GM23248 (cell line): ENCODE measurements at regions not wholly inside any gene's neighbourhood (a gene's known extent, or its start where the extent isn't known, plus 50 kb on each side); places are given as distances from the start of the nearest gene placed in this dataset.

Source experiments
- DNase-seq: peaks from one replicate; pipeline ENCODE4 v3.0.0-alpha.2; 2015
- H2AFZ ChIP-seq: fragments of 200-600 bp; sonication (generic); 2 replicates; pipeline ENCODE4 v1.6.1; 2016; ENCODE audit warnings: antibody characterized with exemption
- H3F3A ChIP-seq: fragments of 200-600 bp; sonication (generic); 2 replicates; pipeline ENCODE4 v1.6.1; 2016; ENCODE audit warnings: mild to moderate bottlenecking, antibody characterized with exemption, mixed run types; ENCODE audit not compliant: insufficient read depth
- H3K27ac ChIP-seq: fragments of 200-600 bp; sonication (generic); 2 replicates; pipeline ENCODE4 v1.5.1; 2016; ENCODE audit warnings: mild to moderate bottlenecking
- H3K27me3 ChIP-seq: fragments of 200-600 bp; sonication (generic); replicated peaks from 2 replicates; pipeline ENCODE4 v1.6.1; 2016; ENCODE audit warnings: mild to moderate bottlenecking; ENCODE audit not compliant: insufficient read depth
- H3K36me3 ChIP-seq: fragments of 200-600 bp; sonication (generic); 2 replicates; pipeline ENCODE4 v1.6.1; 2016; ENCODE audit warnings: low read depth, mild to moderate bottlenecking
- H3K4me1 ChIP-seq: fragments of 200-600 bp; sonication (generic); 2 replicates; pipeline ENCODE4 v1.6.1; 2016; ENCODE audit warnings: mild to moderate bottlenecking; ENCODE audit not compliant: insufficient read depth
- H3K4me2 ChIP-seq: fragments of 200-600 bp; sonication (generic); one replicate; pipeline ENCODE4 v1.6.1; 2016; ENCODE audit warnings: mild to moderate bottlenecking; ENCODE audit not compliant: unreplicated experiment
- H3K4me3 ChIP-seq: fragments of 200-600 bp; sonication (generic); 2 replicates; pipeline ENCODE4 v1.5.1; 2016; ENCODE audit warnings: mild to moderate bottlenecking
- H3K79me2 ChIP-seq: fragments of 200-600 bp; sonication (generic); 2 replicates; pipeline ENCODE4 v1.6.1; 2016; ENCODE audit warnings: mild to moderate bottlenecking; ENCODE audit not compliant: insufficient read depth
- H3K9ac ChIP-seq: fragments of 200-600 bp; sonication (generic); 2 replicates; pipeline ENCODE4 v1.6.1; 2016; ENCODE audit warnings: mild to moderate bottlenecking
- H3K9me2 ChIP-seq: fragments of 200-600 bp; sonication (generic); 2 replicates; pipeline ENCODE4 v1.6.1; 2016; ENCODE audit warnings: mixed run types, mild to moderate bottlenecking, moderate library complexity; ENCODE audit not compliant: insufficient read depth
- H3K9me3 ChIP-seq: fragments of 200-600 bp; sonication (generic); one replicate; pipeline ENCODE4 v1.6.1; 2017; ENCODE audit warnings: low read depth
- H4K20me1 ChIP-seq: fragments of 200-600 bp; sonication (generic); 2 replicates; pipeline ENCODE4 v1.6.0; 2016; ENCODE audit not compliant: insufficient read depth
- EZH2 ChIP-seq: fragments of 200-600 bp; sonication (generic); IDR thresholded peaks from 2 replicates; pipeline ENCODE4 v1.6.1; 2018; ENCODE audit warnings: antibody characterized with exemption, mild to moderate bottlenecking; ENCODE audit not compliant: insufficient read depth, poor library complexity, severe bottlenecking
- EZH2phosphoT487 ChIP-seq: fragments of 200-600 bp; sonication (generic); IDR thresholded peaks from 2 replicates; pipeline ENCODE4 v1.6.1; 2018; ENCODE audit warnings: antibody characterized with exemption, moderate library complexity, mild to moderate bottlenecking, low read depth; ENCODE audit not compliant: insufficient read depth
- WGBS, 2 experiments: methylation state at CpG; one replicate each; pipeline ENCODE4 v1.1.6; 2015 to 2017; ENCODE audit warnings: low lambda C conversion rate in 2 of 2, low coverage in 1 of 2; ENCODE audit errors: missing lambda C conversion rate in 2 of 2; 5-methylcytosine and 5-hydroxymethylcytosine counted together
- in situ Hi-C: fragments of 300-500 bp; cut with MboI; formaldehyde crosslinking; loops from 2 replicates; pipeline ENCODE4 v1.15.0; 2020

DNA sequence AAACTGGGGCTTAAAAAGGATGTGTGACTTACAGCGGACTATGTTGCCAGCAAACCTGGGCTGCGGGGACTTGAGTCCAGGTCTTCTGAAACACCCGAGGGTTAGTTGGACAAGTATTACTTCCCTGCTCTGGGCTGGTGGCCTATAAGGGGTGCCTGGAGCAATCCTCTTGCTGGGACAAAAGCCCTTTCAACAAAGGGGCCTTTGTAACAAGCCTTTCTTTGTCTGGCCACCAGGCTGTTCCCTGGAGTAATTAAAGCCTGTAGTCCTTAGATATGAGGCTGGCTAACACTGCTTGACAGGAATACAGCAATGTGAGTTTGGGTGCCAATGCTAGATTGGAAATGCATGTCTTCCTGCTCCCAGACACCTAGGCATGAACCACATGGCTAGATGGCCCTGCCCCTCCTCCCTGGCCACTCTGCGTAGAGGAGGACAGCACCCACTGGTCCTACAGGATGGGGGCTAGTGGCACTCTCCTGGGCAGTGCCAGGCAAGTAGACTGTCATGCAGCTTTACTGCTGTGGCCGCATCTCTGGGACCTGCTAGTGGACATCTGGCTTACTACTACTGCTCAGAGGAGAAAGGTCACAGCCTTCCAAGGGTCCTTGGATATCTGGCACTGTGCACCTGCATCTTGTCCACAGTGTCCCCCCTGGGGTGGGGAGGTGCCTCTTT is 343.1 kb downstream of the ZSWIM6 start:
- H3K4me1 ChIP-seq: no peaks in the 10 kb centered on the region
- no peaks in the 10 kb centered on the region for H3K9me3 ChIP-seq
- WGBS, 2 experiments: 61 to 65% methylated on average over 5 of the region's 5 CpGs
- no peak overlapping the region for H3K27ac ChIP-seq
- H3K9me2 ChIP-seq: no peaks in the 10 kb centered on the region
- H3K79me2 ChIP-seq: no peaks in the 10 kb centered on the region
- in situ Hi-C loops: no loop called here
- no peak for TF ChIP-seq EZH2
- TF ChIP-seq EZH2phosphoT487: no peak
- H3K36me3 ChIP-seq: no peaks in the 10 kb centered on the region
- no peaks in the 10 kb centered on the region for H3F3A ChIP-seq
- no peaks in the 10 kb centered on the region for H4K20me1 ChIP-seq
- no peak overlapping the region for H2AFZ ChIP-seq
- no peak for DNase-seq
- no peak overlapping the region for H3K4me2 ChIP-seq
- peaks cover 23% of the 10 kb centered on the region for H3K27me3 ChIP-seq
- H3K4me3 ChIP-seq: no peak overlapping the region
- H3K9ac ChIP-seq: no peak overlapping the region

DNA sequence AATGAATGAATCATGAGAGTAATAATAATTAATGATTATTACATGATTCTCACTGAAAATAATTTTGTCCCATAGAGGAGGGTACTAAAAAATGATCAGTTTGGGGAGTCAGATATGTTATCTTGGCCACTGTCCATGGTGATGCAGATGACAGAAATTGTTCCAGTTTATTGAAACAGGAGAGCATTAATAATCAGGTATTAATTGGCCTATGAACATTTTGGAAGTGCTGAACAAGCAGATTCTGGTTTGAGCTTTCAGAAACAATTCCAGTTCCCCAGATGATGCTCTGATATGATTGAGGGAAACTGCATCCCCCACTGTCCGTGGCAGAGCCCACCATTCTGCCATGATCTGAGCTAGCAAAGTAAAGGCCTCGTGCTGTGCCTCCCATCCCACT is 345.2 kb downstream of the ZSWIM6 start:
- Histone ChIP-seq H3K4me3 (no peak overlapping the region), H3K9ac (no peak overlapping the region), H3K36me3 (no peaks in the 10 kb centered on the region), H3K27ac (no peak overlapping the region), H4K20me1 (no peaks in the 10 kb centered on the region), H3K9me3 (no peaks in the 10 kb centered on the region), H3F3A (no peaks in the 10 kb centered on the region), H3K4me2 (no peak overlapping the region), H3K4me1 (no peaks in the 10 kb centered on the region), H3K27me3 (peaks cover 27% of the 10 kb centered on the region), H3K9me2 (no peaks in the 10 kb centered on the region), H3K79me2 (no peaks in the 10 kb centered on the region), H2AFZ (no peak overlapping the region)
- TF ChIP-seq EZH2 (no peak), EZH2phosphoT487 (no peak)
- WGBS, 2 experiments: 40 to 41% methylated on average over 2 of the region's 2 CpGs
- in situ Hi-C loops: no loop called here
- DNase-seq: no peak

DNA sequence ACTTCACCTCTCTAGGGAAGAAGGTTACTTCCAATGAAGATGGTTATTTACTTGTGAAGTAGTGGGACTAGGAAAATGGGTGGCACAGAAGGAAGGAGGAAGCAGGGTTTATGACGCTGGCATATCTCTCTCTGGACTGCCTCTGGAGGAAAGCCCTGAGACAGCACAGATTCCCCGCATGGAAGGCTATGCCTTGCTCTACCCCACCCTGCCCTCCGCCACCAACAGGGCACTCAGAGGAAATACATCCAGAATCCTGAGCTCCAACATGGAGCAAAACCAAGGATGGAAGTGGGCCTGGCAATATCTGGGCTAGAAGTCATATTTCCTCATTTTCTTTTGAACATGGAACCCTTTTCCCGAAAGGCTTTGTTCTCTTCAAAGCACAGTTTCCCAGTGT is 346.9 kb downstream of the ZSWIM6 start:
- no peak for DNase-seq
- TF ChIP-seq EZH2phosphoT487 (no peak), EZH2 (no peak)
- no peak overlapping the region for H3K4me3 ChIP-seq
- no peaks in the 10 kb centered on the region for H3F3A ChIP-seq
- H3K9me2 ChIP-seq: no peaks in the 10 kb centered on the region
- H3K4me1 ChIP-seq: no peaks in the 10 kb centered on the region
- in situ Hi-C loops: no loop called here
- no peak overlapping the region for H3K9ac ChIP-seq
- H3K27me3 ChIP-seq: peaks cover 23% of the 10 kb centered on the region
- WGBS, 2 experiments: 66 to 67% methylated on average over 4 of the region's 4 CpGs
- H3K9me3 ChIP-seq: no peaks in the 10 kb centered on the region
- no peak overlapping the region for H3K4me2 ChIP-seq
- H4K20me1 ChIP-seq: no peaks in the 10 kb centered on the region
- H3K79me2 ChIP-seq: no peaks in the 10 kb centered on the region
- H3K36me3 ChIP-seq: no peaks in the 10 kb centered on the region
- no peak overlapping the region for H2AFZ ChIP-seq
- no peak overlapping the region for H3K27ac ChIP-seq

DNA sequence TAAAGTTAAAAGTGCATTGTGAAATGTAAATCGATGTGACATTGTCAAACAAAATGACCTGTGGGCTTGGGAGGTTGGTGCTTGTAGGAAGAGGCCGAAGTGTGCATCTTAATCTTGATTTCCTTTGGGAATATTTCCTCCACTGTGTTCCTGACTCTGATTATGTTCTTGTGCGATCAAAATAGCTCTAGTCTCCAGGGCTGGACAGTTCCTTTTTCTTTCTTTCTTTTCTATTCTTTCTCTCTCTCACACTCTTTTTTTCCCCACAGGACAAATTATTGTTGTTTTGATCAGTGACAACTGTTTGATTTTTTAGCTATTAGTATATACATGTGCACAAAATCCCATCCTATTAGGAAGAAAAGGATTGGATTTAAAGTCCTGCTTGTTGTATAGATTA is 347.5 kb downstream of the ZSWIM6 start:
- TF ChIP-seq EZH2: no peak
- TF ChIP-seq EZH2phosphoT487: no peak
- H2AFZ ChIP-seq: no peak overlapping the region
- H3K79me2 ChIP-seq: no peaks in the 10 kb centered on the region
- H3K9ac ChIP-seq: no peak overlapping the region
- 28 to 32% methylated on average over 3 of the region's 3 CpGs for WGBS, 2 experiments
- H3K27me3 ChIP-seq: peaks cover 22% of the 10 kb centered on the region
- no peak overlapping the region for H3K4me3 ChIP-seq
- no peak overlapping the region for H3K27ac ChIP-seq
- H4K20me1 ChIP-seq: no peaks in the 10 kb centered on the region
- H3F3A ChIP-seq: no peaks in the 10 kb centered on the region
- H3K36me3 ChIP-seq: no peaks in the 10 kb centered on the region
- DNase-seq: no peak
- in situ Hi-C loops: no loop called here
- no peaks in the 10 kb centered on the region for H3K9me2 ChIP-seq
- H3K9me3 ChIP-seq: no peaks in the 10 kb centered on the region
- H3K4me2 ChIP-seq: no peak overlapping the region
- no peaks in the 10 kb centered on the region for H3K4me1 ChIP-seq

DNA sequence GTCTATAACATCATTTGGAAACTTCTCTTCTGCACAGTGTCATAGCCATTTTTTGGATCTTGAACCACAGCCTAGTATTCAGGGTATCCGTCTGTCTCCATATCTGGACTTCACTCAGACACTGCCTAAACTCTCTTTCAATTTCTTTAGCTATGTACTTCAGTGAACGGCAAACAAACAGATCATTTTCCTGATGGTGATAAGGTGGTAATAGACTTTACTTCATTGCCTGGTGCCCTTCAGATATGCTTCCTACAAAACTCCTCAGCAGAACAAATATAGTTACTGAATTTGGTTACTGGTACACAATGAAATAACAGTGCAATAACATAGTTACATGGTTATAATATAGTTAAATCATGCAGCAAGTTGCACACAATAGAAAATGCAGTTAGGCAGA is 348.2 kb downstream of the ZSWIM6 start:
- H3K27me3 ChIP-seq: peaks cover 18% of the 10 kb centered on the region
- no peak overlapping the region for H3K9ac ChIP-seq
- TF ChIP-seq EZH2phosphoT487 (no peak), EZH2 (no peak)
- in situ Hi-C loops: no loop called here
- H3K4me3 ChIP-seq: no peak overlapping the region
- H3K9me3 ChIP-seq: no peaks in the 10 kb centered on the region
- H3K27ac ChIP-seq: no peak overlapping the region
- no peak overlapping the region for H3K4me2 ChIP-seq
- H3K79me2 ChIP-seq: no peaks in the 10 kb centered on the region
- WGBS, 2 experiments: 9 to 12% methylated on average over 2 of the region's 2 CpGs
- H3K9me2 ChIP-seq: no peaks in the 10 kb centered on the region
- H4K20me1 ChIP-seq: no peaks in the 10 kb centered on the region
- no peaks in the 10 kb centered on the region for H3F3A ChIP-seq
- H3K36me3 ChIP-seq: no peaks in the 10 kb centered on the region
- H3K4me1 ChIP-seq: no peaks in the 10 kb centered on the region
- no peak overlapping the region for H2AFZ ChIP-seq
- no peak for DNase-seq
